Stimulated activated naive CD4-positive, alpha-beta T cell (primary cell): ENCODE measurements at regions not wholly inside any gene's neighbourhood (a gene's known extent, or its start where the extent isn't known, plus 50 kb on each side); places are given as distances from the start of the nearest gene placed in this dataset.
"Not testable (repeated sequence)": the region's sequence is repeated elsewhere in the genome, so short reads cannot be mapped to it uniquely, and the experiment has no call there.

ENCODE experiments used
- DNase-seq, 6 experiments: peaks; one replicate each; lab custom pipeline; 2025; lab: John Stamatoyannopoulos, UW

- no peak for DNase-seq
These were observed 530.9 kb downstream of the PTPRU start for GRCh38 chr1:29767088-29767685.

- DNase-seq: no peak
These were observed 526.3 kb downstream of the PTPRU start for GRCh38 chr1:29762635-29763034.

GRCh38 chr1:29761159-29761928, 525.0 kb downstream of the PTPRU start:
- no peak for DNase-seq

- DNase-seq: no peak
These were observed 523.8 kb downstream of the PTPRU start for GRCh38 chr1:29760067-29760564.

DNA sequence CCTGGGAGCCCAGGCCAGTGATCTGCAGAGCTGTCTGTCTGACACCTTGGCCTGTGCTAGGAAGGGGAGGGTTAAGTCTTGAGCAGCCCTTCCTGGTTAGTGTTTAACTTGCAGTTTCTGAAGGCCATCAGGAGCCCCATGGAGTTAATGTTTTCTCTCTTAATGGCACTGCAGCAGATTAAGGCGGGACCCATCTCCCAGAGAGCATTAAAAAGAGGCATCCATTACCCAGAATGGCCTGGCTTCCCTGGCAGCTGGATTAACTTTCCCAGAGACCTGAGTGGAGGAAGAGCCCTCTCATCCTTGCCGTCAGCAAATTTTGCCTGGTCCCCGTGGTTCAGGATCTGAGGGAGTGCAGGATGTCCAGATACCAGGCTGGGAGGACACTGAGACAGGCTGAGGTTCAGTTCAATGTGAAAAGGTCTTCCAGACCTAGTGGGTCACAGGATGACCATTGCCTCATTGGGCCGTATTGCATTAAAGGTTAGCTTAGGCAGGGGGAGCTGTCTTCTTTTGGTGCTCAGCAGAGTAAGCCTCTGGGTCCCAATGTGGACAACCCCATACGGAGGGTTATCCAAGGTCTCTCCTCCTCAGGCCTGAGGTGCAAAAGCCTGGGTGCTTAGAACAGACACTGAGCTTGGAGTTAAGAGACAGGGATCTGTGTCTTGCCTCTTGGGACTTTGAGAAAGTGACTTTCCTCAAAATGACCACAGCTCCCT, 522.6 kb downstream of the PTPRU start:
- DNase-seq: no peak

GRCh38 chr1:29757866-29758780, 521.8 kb downstream of the PTPRU start:
- no peak for DNase-seq

GRCh38 chr1:29756901-29757725, 520.8 kb downstream of the PTPRU start:
- DNase-seq: no peak

DNA sequence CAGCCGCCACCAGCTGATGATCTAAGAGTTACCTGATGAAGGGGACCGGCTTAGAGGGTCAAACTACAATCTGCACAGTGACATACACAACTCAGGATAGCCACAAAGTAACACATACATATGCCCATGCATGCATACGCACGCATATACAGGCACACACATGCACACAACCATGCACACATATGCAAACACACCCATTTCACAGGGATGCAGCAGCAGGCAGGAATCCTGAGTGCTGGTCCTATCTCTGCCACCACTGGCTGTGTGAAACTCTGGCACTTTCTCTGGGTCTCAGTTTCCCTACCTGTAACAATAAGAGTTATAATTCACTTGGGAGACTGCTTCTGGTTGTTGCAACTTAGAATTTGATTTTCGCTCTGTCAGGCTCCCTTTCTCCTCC, 520.2 kb downstream of the PTPRU start:
- no peak for DNase-seq

- DNase-seq: no peak
These were observed 519.8 kb downstream of the PTPRU start for GRCh38 chr1:29756085-29756484.

DNA sequence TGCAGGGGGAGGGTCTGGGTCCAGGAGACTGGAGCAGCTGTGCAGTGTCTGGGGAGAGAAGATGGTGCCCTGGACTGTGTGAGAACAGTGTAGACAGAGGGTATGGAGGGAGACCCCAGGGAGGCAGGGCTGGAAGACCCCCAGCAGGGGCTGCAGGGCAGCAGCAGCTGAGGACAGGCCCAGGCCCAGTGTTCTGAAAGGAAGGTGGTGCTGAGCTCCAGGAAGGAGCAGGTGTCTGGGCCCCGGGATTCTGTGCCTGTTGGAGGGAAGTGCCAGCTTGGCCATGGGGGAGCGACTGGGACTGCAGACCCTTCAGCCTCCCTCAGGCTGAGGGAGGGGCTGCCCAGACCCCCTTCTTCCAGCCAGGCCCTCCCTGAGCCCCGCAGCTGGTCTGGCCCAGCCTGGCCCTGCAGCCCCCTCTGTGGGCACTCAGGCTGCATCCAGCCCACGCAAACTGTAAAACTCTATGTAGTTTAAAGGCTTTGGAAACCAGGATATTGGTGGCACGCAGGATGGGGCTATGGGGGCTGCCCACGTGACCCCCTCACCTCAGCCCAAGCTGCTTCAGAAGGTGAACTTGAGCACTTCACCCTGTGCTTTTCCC, 519.2 kb downstream of the PTPRU start:
- DNase-seq: not testable (repeated sequence)

DNA sequence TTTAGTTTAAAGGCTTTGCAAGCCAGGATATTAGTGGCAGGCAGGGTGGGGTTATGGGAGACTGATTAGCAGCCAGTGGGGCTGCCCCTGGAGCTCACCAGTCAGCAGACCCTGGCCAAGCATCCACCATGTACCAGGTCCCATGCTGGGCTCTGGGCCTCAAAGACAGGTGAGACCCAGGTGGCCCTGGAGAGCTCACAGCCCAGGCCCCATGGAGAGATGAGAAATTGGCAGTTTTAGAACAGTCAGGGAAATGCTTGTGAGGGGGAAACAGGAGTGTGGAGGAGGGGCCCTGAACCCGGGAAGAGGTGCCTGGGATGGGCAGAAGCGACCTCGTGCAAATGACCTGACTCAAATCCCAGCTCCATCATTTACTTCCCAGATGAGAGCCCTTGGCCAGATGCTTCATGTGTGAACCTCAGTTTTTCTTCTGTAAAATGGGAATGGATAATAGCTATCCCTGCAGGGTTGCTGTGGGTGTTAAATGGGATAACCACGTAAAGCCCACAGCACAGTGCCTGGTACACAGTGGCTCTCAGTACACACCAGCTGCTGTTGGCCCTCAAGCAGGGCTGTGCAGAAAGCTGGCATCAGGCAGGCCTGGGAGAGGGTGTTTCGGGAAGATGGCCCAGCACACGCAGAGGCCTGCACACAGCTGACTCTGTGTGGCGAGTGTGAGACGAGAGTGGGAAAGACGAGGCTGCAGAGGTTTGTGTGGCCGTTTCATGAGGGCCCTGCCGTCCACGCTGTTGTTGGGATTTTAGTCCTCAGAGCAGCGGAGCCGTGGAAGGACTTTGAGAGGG, 518.5 kb downstream of the PTPRU start:
- no peak for DNase-seq

- no peak for DNase-seq
These were observed 517.6 kb downstream of the PTPRU start for GRCh38 chr1:29753771-29754572.

DNA sequence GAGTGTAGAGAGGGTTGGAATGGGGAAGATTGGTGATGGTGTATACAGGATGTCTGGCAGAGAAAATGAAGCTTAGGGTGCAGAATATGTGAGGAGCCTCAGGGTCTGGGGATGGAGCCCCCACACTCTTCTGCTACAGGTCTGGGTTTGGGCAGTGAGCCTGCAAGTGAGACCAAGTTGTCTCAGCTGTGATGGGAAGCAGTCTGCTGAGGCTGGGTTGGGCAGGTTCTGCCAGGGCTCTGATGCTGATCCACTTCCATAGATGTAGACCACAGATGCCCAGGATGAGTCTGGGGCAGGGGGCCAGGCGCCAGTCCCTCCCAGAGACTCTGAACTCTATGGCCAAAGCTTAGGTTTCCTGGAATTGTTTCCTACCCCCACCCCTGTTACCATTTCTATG, 516.9 kb downstream of the PTPRU start:
- no peak for DNase-seq

- no peak for DNase-seq
These were observed 515.8 kb downstream of the PTPRU start for GRCh38 chr1:29752141-29752540.

DNA sequence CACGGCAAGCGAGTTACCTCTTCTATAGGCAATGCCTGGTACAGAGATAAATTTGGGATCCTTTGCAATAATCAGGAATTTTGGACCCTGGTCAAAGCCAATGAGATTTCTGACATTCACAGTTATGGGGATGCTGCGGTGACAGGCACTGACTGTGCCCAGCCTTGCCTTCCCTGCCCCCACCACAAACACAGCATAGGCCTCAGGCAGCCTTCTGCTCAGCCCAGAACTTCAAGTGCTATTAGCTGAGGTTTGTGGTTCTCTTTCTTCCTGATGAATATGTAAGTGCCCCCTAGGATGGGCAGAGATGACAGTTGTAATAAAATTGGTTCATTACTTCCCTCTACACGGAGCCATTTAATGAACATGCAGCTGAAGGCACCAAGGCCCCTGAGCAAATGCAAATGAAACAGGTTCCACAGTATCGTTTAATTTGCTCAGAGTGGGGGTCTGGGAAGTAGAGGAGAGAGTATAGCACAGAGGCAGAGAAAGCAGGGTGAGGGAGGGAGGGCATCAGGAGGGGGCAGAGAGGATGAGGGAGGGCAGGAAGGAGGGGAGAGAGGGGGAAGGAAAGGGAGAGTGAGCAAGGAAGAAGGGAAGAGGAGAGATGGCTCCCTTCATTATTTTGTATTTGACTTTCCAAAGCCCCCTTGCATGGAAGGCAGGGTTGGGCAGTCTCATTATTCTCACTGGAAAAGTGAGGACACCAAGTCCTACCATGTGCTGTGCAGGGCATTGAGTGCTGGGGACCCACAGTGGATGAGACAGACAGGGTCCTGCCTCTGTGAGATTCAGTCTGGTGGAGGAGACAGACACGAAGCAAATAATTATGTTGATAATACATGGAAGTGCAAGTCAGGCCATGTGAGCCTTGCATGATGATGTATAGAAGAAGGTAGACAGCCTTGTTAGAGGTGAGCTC, 513.0 kb downstream of the PTPRU start:
- DNase-seq: no peak

DNA sequence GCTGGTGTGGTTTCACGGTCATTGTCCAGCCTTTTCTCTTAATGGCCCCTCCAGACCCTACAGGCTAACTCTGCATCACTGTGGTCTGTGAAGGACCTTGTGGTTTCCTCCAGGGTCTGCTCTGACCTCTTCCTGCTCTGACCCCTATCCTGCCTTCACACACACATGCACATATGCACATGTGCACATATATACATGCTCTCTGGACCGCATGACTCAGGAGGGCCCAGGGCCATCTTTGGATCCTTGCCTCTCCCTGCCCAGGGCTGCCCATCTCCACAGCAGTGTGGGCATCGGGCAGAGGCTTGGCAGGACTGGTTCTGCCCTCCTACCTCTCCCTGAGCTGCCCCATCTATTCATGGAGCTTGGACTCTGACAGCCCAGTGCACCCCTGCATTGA, 510.9 kb downstream of the PTPRU start:
- DNase-seq: no peak

DNA sequence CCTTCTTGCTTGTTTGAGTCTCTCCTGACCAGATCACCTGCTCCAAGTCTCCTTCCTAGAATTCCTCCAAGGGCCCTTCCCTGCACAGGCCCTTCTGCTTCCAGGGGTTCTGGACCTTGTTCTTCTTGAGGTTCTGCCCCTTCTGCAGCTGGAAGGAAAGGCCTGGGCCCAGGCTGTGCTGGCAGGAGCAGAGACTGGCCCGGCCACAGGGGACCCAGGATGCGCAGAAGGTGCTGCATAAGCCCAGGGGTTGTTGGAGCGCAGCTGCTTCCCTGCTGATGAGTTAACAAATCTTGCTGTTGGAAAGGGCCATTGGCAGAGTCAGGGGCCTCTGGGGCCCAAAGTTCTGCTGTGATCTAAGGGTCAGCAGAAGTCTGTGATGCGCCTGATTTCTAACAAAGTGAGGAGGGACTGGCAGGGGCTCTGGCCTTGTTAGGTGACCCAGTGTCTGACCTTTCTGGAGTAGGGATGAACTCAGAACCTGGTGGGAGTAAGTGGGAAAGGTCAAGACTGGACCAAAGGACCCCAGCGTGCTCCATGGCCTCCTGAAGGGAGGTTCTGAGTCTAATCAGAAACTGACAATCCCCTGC, 509.8 kb downstream of the PTPRU start:
- no peak for DNase-seq
